HG02763 (cell line): ENCODE measurements at regions not wholly inside any gene's neighbourhood (a gene's known extent, or its start where the extent isn't known, plus 50 kb on each side); places are given as distances from the start of the nearest gene placed in this dataset.

Experiments used
- ATAC-seq: cut with Tn5 transposase; IDR thresholded peaks from one replicate; pipeline ENCODE4 v1.9.1; 2021; ENCODE audit warnings: mild to moderate bottlenecking, moderate library complexity; ENCODE audit not compliant: unreplicated experiment

GRCh38 chr3:22106213-22106896, 355.3 kb upstream of the ZNF385D start:
- no peak for ATAC-seq

- ATAC-seq: no peak
Measured at GRCh38 chr3:22111226-22111625, 360.2 kb upstream of the ZNF385D start.

GRCh38 chr3:22113453-22113852, 362.4 kb upstream of the ZNF385D start:
- no peak for ATAC-seq

GRCh38 chr3:22115581-22115980, 364.6 kb upstream of the ZNF385D start:
- ATAC-seq: no peak

- ATAC-seq: no peak
Measured at GRCh38 chr3:22117091-22117490, 366.1 kb upstream of the ZNF385D start.

- no peak for ATAC-seq
Measured at GRCh38 chr3:22117751-22118346, 366.8 kb upstream of the ZNF385D start.

- ATAC-seq: no peak
Measured at GRCh38 chr3:22118542-22118941, 367.5 kb upstream of the ZNF385D start.

GRCh38 chr3:22121068-22121701, 370.2 kb upstream of the ZNF385D start:
- peak; percentile 73 for ATAC-seq

- ATAC-seq: peak; percentile 75
Measured at GRCh38 chr3:22122567-22122966, 371.6 kb upstream of the ZNF385D start.

GRCh38 chr3:22129101-22129500, 378.1 kb upstream of the ZNF385D start:
- ATAC-seq: no peak

GRCh38 chr3:22141769-22142168, 390.8 kb upstream of the ZNF385D start:
- ATAC-seq: no peak

GRCh38 chr3:22147161-22147560, 396.2 kb upstream of the ZNF385D start:
- no peak for ATAC-seq

- ATAC-seq: no peak
Measured at GRCh38 chr3:22156868-22157267, 405.9 kb upstream of the ZNF385D start.

- ATAC-seq: no peak
Measured at GRCh38 chr3:22157848-22158247, 406.8 kb upstream of the ZNF385D start.

GRCh38 chr3:22159004-22159695, 408.1 kb upstream of the ZNF385D start:
- no peak for ATAC-seq

- ATAC-seq: no peak
Measured at GRCh38 chr3:22161315-22161714, 410.3 kb upstream of the ZNF385D start.

GRCh38 chr3:22170370-22170769, 419.4 kb upstream of the ZNF385D start:
- ATAC-seq: no peak

GRCh38 chr3:22172964-22173363, 422.0 kb upstream of the ZNF385D start:
- ATAC-seq: no peak

- no peak for ATAC-seq
Measured at GRCh38 chr3:22175947-22176346, 424.9 kb upstream of the ZNF385D start.

GRCh38 chr3:22176911-22177310, 425.9 kb upstream of the ZNF385D start:
- no peak for ATAC-seq

- ATAC-seq: no peak
Measured at GRCh38 chr3:22189616-22190015, 438.6 kb upstream of the ZNF385D start.

- no peak for ATAC-seq
Measured at GRCh38 chr3:22199095-22199494, 448.1 kb upstream of the ZNF385D start.
